ENCODE measurements at regions not wholly inside any gene's neighbourhood (a gene's known extent, or its start where the extent isn't known, plus 50 kb on each side); places are given as distances from the start of the nearest gene placed in this dataset.
"Not testable (repeated sequence)": the region's sequence is repeated elsewhere in the genome, so short reads cannot be mapped to it uniquely, and the experiment has no call there.

DNA sequence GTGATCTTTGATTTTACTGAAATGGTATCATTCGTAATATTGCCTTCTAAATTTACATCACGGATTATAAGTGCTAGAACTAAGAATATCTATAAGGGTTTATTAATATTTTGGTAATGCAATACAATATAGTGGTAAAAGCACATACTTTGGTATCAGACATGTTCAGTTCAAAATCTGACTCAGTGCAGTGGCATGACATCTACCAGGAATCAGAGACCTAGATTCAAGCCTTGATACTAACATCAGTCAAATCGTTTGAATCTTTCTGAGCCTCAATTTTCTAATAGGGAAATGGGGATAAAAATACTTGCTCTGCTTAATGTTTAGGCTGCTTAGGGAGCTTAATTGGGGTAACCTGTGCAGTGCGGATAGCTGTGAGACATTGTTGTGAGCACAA lies 488.0 kb downstream of the BCKDHB start:
- in situ Hi-C loops (cut with MboI; ENCODE audit: low sequenced_read_pairs), result no loop called here

DNA sequence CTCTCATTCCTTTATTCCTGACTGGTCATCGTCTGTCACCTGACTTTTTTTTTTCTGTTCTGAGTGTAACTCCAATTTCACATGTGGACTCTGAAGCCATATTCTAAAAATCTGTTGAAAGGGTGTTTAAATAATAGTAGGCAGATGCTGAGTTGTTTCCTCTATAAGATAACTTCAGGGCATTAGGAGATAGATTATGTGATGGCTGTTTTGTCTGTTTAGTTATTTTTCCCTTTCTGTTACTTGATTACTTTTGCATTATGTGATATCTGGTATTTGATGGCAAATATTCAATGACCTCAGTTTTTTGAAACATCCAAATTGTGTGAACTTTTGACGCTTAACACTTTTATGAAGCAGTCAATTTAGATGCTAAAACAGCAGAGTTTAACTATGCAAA lies 486.0 kb downstream of the BCKDHB start:
- in situ Hi-C loops (cut with MboI; ENCODE audit: low sequenced_read_pairs), result no loop called here

DNA sequence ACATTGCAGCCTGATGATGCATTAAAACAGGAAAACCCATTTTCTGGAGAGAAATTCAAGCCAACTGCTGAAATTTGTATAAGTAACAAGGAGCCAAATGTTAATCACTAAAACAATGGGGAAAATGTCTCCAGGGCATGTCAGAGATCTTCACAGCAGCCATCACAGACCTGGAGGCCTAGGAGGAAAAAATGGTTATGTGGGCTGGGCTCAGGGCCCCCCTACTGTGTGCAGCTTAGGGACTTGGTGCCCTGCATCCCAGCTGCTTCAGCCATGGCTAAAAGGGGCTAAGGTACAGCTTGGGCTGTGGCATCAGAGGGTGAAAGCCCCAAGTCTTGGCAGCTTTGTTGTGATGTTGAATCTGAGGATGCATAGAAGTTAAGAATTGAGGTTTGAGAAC lies 479.8 kb downstream of the BCKDHB start:
- in situ Hi-C loops (cut with MboI; ENCODE audit: low sequenced_read_pairs), result no loop called here

DNA sequence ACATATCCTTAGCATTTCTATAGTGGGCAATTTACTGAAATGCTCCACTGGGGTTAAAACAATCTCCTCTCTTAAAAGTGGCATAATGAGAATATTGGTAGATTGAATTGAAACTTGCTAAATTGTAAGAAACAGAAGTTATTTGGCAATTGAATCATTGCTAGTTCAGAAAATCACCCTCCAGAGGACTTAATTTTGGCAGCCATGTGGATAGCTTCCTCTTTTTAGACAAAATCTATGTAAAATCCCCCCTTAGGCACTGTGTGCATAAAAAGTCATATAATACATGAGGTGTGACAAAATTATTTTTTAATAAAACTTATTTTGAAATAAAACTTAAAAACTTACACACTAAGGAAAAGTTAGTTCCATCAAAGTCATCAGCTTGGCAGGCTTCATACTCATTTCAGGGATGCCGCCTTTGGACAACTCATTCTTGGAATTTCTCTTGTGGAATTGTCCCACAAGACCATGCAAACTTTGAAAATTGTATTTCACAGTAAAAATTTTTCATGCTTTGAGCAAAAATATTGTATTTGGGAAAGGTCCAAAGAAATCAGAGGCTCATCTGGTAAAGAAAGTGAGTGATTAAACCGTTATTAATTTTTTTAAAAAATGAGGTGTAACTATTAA lies 473.0 kb downstream of the BCKDHB start:
- in situ Hi-C loops (cut with MboI; ENCODE audit: low sequenced_read_pairs), result no loop called here

DNA sequence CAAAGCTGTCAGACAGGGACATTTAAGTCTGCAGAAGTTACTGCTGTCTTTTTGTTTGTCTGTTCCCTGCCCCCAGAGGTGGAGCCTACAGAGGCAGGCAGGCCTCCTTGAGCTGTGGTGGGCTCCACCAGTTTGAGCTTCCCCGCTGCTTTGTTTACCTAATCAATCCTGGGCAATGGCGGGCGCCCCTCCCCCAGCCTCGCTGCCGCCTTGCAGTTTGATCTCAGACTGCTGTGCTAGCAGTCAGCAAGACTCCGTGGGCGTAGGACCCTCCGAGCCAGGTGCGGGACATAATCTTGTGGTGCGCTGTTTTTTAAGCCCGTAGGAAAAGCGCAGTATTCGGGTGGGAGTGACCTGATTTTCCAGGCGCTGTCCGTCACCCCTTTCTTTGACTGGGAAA lies 466.8 kb downstream of the BCKDHB start:
- in situ Hi-C loops (cut with MboI; ENCODE audit: low sequenced_read_pairs), result not testable (repeated sequence)

DNA sequence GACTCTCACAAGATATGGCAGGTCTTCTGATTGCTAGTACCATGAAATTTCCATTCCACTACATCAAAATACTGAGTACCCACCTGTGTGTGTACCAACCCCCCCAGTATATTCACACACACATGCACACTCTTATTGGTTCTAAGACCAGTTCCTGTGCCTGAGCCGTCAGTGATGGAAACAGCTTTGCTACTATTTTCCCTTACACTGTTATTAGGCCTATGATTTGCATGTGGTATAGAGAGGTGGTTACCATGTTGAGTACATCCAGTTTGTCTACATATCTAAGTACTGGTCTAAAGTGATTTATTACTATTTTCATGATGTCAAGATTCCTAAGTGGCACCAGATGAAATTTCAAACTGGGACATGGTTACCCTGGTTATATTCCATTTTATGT lies 459.9 kb downstream of the BCKDHB start:
- in situ Hi-C loops (cut with MboI; ENCODE audit: low sequenced_read_pairs), result no loop called here

DNA sequence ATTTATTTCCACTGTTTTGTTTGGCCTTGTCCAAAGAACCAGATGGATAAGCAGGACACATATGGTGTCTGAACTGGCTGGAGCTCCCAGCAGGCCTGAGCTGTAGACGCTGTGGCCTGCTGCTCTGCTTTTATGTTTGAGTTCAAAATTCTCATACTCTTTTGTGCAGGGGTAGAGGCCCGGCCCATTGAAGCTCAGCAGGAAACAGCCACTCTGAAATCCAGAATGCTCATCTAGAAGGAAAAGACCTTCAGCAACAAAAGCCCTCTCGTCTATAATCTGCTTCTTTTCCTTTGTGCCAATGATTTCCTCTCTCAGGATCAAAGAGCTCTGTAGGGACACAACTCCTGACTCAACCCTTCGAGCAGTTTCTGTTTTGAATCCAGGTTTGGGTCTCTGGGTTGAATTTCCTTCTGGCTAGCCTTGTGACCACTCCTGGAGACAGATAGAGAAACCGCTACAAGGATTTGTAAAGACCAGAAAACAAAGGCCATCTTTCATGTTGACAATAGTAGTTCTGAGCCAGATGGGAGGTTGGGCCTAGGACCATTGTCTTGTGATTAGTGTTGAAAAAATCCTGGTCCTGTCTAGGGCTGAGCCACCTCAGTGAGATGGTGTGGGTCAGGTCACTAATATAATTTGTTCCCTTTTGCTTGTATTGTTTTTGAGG lies 446.7 kb downstream of the BCKDHB start:
- in situ Hi-C loops (cut with MboI; ENCODE audit: low sequenced_read_pairs), result no loop called here

DNA sequence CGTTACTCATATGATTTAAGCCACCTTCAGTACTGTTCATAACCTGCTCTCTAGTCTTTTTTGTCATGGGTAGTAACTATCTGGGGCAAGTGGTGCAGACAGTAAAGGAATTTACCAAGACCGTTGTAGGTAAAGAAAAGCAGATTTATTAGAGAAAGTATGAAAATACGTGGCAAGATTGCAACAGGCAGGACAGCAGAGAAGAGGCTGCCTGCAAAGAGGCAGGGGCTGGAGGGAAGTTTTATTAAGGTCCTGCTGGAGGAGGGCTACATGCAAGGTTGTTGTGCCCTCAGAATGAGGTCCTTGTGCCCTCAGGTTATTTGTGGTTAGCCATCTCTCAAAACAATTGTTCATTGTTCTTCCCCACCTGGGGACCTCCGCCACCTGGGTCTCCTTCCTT lies 444.3 kb downstream of the BCKDHB start:
- in situ Hi-C loops (cut with MboI; ENCODE audit: low sequenced_read_pairs), result no loop called here

DNA sequence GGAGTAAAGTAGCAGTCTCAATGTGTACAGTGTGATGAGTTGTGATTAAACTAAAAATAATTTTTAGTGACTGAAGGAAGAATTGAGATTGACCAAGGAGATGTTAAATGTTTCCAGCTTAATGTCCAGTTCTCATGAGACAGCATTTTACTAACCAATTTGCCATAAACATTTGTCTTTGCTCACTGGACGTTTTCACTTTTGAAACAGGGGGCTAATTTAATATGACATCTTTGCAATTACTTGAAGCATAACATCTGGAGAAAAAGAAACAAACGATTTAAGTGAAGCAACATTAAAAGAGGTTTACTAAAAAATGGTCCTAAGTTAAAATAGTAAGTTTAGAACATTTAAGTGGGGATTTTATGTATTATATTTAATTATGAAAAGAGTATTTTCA lies 443.8 kb downstream of the BCKDHB start:
- in situ Hi-C loops (cut with MboI; ENCODE audit: low sequenced_read_pairs), result no loop called here

DNA sequence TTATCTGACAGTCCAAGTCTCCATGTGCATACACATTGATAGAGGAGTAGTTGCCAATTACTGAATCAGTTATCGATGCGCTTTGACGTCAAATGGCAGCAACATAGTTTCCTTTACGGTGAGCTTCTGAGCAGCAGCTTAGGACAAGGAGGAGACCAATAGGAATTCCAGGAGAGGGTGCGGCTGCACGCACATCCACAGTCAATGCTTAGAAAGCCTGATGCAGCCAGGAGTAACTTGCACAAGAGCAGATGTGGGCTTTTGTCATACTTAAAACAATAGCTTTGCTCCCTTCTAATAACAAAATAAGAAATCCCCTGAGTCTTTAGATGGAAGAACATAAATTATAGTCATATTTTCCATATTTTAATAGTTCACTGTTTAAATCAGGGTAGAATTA lies 442.1 kb downstream of the BCKDHB start:
- in situ Hi-C loops (cut with MboI; ENCODE audit: low sequenced_read_pairs), result no loop called here

DNA sequence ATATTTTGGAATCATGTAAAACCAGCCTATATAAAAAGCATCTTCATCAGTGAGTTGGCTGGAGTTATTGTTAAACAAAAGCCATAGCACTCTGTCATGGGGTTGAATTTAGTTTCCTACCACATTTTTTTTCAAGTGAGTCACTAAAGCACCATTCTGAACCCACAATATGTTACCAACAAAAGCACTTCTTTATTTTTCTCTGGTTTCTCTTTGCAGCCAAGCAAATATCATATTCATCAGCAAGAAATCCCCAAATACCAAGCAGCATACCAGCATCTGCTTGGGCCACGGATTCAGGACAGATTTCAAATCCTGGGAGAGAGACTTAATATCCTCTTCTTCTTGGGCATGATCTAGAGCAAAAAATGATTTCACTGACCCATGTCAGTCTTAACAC lies 441.4 kb downstream of the BCKDHB start:
- in situ Hi-C loops (cut with MboI; ENCODE audit: low sequenced_read_pairs), result no loop called here

DNA sequence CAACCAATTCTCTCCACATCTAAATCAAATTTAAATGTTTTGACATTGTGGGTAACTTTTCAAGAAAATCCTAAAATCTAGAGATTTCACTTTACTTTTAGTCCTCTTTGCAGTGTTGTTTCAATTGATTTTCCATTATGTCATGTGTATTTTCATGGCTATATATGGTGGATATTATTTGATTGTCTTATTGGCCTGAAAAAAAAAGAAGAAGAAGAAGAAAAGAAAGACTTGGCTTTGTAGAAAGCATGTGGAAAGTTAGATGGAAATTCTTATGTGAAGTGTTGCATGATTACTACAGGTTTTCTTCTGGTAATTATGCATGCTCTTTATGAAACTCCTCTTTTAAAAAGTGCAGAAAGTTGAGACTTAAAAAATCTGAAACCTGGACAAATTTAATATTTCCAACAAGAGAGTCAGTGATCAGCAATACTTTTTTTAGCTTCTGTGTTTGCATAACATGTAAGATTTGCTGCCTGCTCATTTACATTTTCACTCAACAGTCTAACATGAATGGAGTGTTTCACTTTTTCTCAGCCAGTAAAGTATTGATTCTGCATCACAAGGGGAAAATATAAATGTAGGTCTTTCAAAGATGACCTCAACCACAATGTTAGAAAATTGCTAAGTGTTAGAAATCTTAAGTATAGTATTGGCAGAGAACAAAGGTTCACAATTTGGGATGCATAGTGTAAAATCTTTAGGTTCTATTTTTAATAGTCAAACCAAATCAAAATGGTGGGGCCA lies 438.7 kb downstream of the BCKDHB start:
- in situ Hi-C loops (cut with MboI; ENCODE audit: low sequenced_read_pairs), result no loop called here

DNA sequence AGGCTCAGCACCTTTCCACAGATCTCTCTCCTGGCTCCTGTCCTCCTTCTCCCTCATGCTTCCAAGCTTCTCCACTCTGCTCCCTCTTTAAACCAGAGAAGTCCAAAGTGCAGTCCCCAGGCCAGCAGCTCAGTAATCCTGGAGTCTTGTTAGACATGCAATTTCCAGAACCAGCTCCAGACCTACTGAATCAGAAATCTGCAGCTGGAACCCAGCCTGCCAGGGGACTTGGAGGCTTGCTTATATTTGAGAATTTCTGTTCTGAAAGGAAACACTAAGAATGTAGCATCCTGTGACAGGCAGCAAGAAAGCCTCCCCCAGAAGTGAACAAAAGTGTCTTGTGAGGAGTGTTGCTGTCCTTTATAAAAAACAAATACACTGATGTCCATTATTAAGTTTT lies 438.1 kb downstream of the BCKDHB start:
- in situ Hi-C loops (cut with MboI; ENCODE audit: low sequenced_read_pairs), result no loop called here

DNA sequence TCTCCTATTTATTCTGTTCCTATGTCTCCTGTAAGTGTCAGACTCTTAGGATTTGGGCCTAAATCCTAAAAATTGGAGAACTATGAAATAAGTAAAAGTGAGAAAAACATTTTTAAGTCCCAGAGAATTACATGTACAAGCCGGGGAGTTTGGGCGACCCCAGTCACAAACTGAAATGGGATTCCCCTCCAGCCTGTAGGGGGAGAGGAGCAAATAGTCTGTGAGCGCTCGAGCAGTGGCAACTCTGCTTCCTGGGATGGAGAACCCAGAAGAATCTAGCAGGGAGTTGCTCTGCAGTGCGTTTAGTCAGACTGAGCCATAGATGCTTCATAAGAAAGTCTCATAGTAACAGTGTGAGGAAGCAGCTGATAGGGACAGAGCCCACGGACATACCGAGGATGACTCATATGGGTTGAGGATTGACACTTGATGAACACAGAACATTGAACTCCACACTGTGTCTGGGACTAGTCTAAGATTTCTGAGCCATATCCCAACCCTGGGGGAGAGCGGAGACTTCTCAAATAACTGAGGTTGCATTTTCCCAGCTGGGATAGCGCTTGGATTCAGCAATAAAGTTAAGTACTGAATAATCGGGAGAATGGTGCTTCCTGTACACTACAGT lies 437.2 kb downstream of the BCKDHB start:
- in situ Hi-C loops (cut with MboI; ENCODE audit: low sequenced_read_pairs), result no loop called here

DNA sequence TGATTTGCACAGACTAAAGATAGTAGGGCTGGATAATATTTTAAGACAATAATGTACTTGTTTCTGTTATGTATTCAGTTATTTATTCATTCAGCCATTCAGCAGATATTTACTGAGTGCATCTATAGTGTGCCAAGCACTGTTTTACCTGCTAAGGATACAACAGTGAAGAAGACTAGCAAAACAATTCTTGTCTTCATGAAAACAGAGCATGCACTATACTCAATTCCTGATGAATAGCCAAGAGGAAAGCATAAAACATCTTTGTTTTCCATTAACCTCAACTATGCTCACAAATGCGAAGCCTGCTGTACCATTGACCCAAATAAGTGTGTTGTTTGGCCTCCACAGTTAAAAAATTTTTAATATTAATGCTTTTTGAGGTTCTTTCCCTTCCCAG lies 436.7 kb downstream of the BCKDHB start:
- in situ Hi-C loops (cut with MboI; ENCODE audit: low sequenced_read_pairs), result no loop called here

DNA sequence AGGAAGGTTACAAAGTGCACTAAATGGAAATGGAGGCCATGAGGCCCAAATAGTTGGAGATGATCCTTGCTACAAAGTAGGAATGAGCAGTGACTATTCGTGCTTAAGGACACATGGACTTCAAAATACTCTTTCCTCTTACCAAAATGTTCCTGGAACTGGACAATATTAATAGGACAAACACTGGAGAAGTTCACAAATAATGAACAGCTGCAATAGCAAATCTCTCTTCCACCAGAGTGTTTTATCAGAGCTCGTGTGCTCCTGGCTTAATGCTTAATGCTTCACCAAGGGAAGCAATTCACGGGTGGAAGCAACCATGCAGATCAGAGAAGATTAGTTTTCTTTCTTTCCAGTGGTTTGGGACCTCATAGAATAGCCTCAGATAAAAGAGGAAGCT lies 435.4 kb downstream of the BCKDHB start:
- in situ Hi-C loops (cut with MboI; ENCODE audit: low sequenced_read_pairs), result no loop called here

DNA sequence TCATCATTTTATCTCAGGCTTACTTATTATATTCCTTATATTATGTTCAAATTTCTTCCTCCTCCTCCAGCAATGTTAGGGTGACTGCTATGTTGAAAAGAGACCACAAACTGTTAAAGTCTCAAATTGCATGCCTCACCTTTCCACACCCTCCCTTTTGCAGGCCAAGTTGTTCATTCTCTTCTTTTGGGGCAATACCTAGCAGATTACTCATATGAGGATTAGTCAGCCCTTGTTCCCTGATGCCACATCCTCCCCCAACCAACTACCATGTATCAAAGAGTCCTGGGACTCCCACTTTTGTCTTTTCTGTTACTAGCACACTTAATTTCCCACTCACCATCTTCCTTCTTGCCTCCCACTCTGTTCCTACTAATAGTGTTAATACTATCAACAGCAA lies 434.7 kb downstream of the BCKDHB start:
- in situ Hi-C loops (cut with MboI; ENCODE audit: low sequenced_read_pairs), result no loop called here

DNA sequence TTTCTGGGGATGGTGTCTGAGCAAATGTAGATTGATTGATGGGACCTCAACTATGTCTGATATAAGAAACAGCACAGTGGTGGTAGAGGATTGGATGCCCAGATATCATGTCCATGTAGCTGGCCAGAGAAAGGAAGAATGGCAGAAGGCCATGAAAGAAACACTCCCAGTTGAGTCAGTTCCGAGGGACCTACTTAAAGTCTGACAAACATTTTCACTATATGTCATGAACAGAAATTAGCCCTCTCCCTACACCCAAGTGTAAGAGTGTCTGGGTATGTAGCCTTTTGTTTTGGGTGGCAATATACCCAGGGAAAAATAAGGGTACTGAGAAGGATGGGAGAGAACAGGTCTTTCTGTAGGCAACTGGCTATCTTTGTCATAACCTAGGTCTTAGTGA lies 434.2 kb downstream of the BCKDHB start:
- in situ Hi-C loops (cut with MboI; ENCODE audit: low sequenced_read_pairs), result no loop called here

DNA sequence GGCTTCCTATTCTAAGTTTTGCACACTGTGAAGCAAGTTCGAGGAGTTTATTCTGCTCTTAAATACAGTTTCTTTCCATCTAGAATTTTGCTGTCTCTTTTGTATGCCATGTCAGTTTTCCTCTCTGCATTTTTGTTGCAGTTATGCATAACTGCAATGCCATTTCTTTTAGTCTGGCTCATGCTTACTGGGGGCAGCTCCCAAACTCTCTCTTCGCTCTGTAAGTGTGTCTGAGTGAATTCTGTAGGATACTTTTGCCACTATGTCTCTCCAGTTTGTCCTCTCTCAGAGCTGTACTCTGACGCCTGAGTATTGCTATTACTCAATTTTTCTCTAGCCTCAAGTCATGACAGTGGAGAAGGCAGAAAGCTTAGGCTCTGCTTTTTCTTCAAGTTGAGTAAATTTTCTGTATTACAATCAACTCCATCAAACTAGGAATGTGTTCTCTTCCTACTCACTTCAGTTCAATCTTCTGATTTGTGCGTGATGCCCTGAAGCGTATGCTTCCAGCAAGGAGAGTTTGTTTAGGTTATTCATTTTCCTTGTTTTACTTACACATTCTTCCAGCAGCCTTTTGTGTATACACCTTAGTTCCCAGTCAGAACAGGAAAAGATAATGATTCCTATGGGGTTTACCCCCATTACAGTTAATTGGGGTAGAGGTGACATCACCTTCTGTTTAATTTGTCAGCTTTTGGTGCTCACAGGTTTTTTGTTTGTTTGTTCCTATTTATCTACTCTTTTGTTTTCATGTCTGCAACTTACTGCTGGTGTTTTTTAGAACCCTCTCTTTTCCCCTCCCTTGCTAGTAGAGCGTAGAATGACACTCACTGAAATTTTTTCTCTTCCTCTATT lies 430.9 kb downstream of the BCKDHB start:
- in situ Hi-C loops (cut with MboI; ENCODE audit: low sequenced_read_pairs), result no loop called here

DNA sequence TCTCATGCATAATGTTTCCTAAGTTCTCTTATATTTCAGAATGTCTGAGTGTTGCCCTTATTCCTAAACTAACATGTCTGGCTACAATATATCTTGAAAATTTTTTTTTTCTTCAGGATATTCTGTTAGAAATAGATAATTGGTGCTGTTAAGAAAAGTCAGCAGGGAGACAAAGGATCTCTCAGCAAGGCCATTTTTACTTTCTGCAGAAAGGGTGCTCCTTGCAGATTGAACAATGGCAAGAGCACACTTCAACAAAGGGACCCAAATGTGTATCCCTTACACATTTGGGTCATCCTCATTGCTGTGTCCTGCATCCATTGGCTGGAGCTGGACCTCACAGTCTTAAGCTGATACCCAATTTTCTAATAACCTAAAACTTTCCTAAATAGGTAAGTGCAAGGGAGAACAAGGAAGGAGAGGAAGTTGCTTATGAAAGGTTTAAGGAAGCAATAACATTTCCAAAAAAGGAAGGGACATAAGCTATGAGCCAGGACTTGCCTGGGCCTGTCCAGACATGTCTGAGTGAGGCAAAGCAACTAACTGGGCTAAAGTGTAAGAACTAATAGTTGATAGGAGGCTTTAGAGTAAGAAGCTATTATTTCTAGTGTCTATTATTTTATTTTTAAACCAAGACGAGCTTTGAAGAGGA lies 429.6 kb downstream of the BCKDHB start:
- in situ Hi-C loops (cut with MboI; ENCODE audit: low sequenced_read_pairs), result no loop called here

Measured in HL-60/S4 (cell line).